ENCODE measurements at regions not wholly inside any gene's neighbourhood (a gene's known extent, or its start where the extent isn't known, plus 50 kb on each side); places are given as distances from the start of the nearest gene placed in this dataset.

- no peaks in the 10 kb centered on the region for H3K4me1 ChIP-seq
- DNase-seq (ENCODE audit: low spot score in 2 of 2), result no peak
- H3K9me3 ChIP-seq, result no peaks in the 10 kb centered on the region
- intact Hi-C loops (cut with DNase I; ENCODE audit: low total_unique reads), result no loop called here
- H3K4me3 ChIP-seq, result no peak overlapping the region
- TF ChIP-seq CTCF (IDR thresholded peaks at IDR 0.05) (no peak), POLR2AphosphoS5 (IDR thresholded peaks at IDR 0.05) (no peak), POLR2A (IDR thresholded peaks at IDR 0.05) (no peak)
- H3K27ac ChIP-seq, result no peak overlapping the region
- no peaks in the 10 kb centered on the region for H3K36me3 ChIP-seq
- H3K27me3 ChIP-seq, result no peaks in the 10 kb centered on the region
Measured at GRCh38 chr4:62484357-62484756, 1284.2 kb downstream of the ADGRL3 start.

- intact Hi-C loops (cut with DNase I; ENCODE audit: low total_unique reads), result no loop called here
- Histone ChIP-seq H3K27ac (no peak overlapping the region), H3K27me3 (no peaks in the 10 kb centered on the region), H3K9me3 (no peaks in the 10 kb centered on the region), H3K36me3 (no peaks in the 10 kb centered on the region), H3K4me3 (no peak overlapping the region), H3K4me1 (no peaks in the 10 kb centered on the region)
- no peak for TF ChIP-seq POLR2AphosphoS5 (IDR thresholded peaks at IDR 0.05)
- no peak for TF ChIP-seq CTCF (IDR thresholded peaks at IDR 0.05)
- no peak for TF ChIP-seq POLR2A (IDR thresholded peaks at IDR 0.05)
- no peak for DNase-seq (ENCODE audit: low spot score in 2 of 2)
Measured at GRCh38 chr4:62482355-62482754, 1282.2 kb downstream of the ADGRL3 start.

- Histone ChIP-seq H3K4me3 (no peak overlapping the region), H3K9me3 (no peaks in the 10 kb centered on the region), H3K4me1 (no peaks in the 10 kb centered on the region), H3K27ac (no peak overlapping the region), H3K27me3 (no peaks in the 10 kb centered on the region), H3K36me3 (no peaks in the 10 kb centered on the region)
- intact Hi-C loops (cut with DNase I; ENCODE audit: low total_unique reads), result no loop called here
- DNase-seq (ENCODE audit: low spot score in 2 of 2), result no peak
- TF ChIP-seq POLR2A (IDR thresholded peaks at IDR 0.05) (no peak), POLR2AphosphoS5 (IDR thresholded peaks at IDR 0.05) (no peak), CTCF (IDR thresholded peaks at IDR 0.05) (no peak)
Measured at GRCh38 chr4:62475596-62475995, 1275.5 kb downstream of the ADGRL3 start.

- H3K27ac ChIP-seq, result no peak overlapping the region
- H3K9me3 ChIP-seq, result no peaks in the 10 kb centered on the region
- H3K27me3 ChIP-seq, result no peaks in the 10 kb centered on the region
- no peaks in the 10 kb centered on the region for H3K4me1 ChIP-seq
- intact Hi-C loops (cut with DNase I; ENCODE audit: low total_unique reads), result no loop called here
- no peak overlapping the region for H3K4me3 ChIP-seq
- no peaks in the 10 kb centered on the region for H3K36me3 ChIP-seq
- no peak for DNase-seq (ENCODE audit: low spot score in 2 of 2)
- TF ChIP-seq CTCF (IDR thresholded peaks at IDR 0.05) (no peak), POLR2AphosphoS5 (IDR thresholded peaks at IDR 0.05) (no peak), POLR2A (IDR thresholded peaks at IDR 0.05) (no peak)
Measured at GRCh38 chr4:62474802-62475201, 1274.7 kb downstream of the ADGRL3 start.

GRCh38 chr4:62471021-62471420, 1270.9 kb downstream of the ADGRL3 start:
- Histone ChIP-seq H3K4me3 (no peak overlapping the region), H3K27ac (no peak overlapping the region), H3K27me3 (no peaks in the 10 kb centered on the region), H3K4me1 (no peaks in the 10 kb centered on the region), H3K9me3 (no peaks in the 10 kb centered on the region), H3K36me3 (no peaks in the 10 kb centered on the region)
- TF ChIP-seq CTCF (IDR thresholded peaks at IDR 0.05), result no peak
- no peak for TF ChIP-seq POLR2AphosphoS5 (IDR thresholded peaks at IDR 0.05)
- TF ChIP-seq POLR2A (IDR thresholded peaks at IDR 0.05), result no peak
- no peak for DNase-seq (ENCODE audit: low spot score in 2 of 2)
- intact Hi-C loops (cut with DNase I; ENCODE audit: low total_unique reads), result no loop called here
